ENCODE measurements at regions not wholly inside any gene's neighbourhood (a gene's known extent, or its start where the extent isn't known, plus 50 kb on each side); places are given as distances from the start of the nearest gene placed in this dataset.

DNA sequence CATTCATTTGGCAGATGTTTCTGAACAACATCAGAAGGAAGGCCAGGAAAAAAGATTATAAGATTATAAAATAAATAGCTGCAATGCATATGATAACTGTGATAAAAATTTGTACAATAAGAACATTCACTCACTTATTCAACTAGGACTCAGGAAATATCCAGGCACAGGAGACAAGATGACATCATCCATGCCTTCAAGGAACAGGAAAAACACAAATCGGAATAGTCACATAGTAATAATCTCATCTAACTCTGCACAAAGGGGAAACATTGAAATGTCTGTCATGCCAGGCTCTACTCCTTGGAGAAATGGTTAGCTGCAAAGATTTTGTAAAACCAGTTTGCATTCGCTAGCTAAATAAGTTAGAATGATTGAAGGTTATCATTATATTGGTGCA is 233.5 kb upstream of the AGTR1 start (continued):
- TF ChIP-seq ZNF331 (CRISPR knock-in tag; IDR thresholded peaks at IDR 0.05; ENCODE audit: low read depth), result no peak

DNA sequence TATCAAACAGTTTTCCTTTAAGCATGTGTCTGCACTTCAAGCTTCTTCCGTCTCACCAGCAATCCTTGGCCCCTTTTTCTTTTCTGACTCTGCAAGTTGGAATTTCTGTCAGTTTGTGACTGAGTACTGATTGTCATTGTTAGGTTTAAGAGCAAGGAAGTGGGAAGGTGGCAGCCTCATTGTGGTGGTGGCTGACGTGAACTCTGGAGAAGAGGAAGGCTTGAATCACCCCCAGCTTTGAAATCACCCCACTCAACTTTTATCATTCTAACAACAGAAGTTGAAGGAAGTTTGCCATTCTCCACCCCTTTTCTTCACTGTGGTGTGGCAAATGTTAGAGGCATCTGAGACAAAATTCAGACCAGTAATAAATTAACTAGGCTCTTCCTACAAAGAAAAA is 231.6 kb upstream of the AGTR1 start:
- no peak overlapping the region for H2AFZ ChIP-seq
- H3K27ac Mint-ChIP-seq, result peak overlapping the region; percentile 37

DNA sequence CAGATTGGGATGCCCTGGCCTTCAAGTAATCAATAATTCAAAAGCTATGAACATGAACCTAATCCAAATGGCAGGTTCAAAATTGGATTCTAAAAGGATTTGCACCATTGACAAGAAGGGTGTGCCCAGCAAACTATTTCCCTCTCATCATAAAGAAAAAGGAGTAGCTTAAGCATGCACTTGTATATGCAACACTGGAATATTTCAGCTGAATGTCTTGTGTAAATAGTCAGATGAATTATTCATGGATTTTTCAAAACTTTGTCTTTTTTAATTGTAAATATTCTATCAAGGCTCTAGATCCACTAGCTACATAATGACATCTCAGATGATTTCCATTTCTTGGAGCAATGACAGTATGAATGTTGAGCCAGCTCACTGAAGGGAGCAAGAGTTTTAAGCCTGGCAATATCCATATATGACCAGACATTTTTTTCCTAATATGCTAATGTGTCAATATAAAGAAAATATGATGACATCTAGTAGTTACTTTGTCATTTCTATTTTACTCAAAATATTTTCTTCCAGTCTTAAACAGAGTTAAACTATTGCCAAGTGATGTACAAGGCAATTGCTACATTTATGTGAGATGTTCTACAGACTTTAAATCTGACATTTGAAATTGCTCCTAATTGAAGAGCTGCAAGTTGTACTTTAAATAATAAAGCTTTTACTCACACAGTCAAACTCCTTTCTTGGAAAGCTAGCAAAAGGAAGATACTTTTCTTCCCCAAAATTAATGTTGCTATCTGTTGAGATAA is 230.5 kb upstream of the AGTR1 start:
- no peak overlapping the region for H2AFZ ChIP-seq
- no peaks in the 10 kb centered on the region for H3K27me3 Mint-ChIP-seq (ENCODE audit: insufficient read depth, low read depth, poor library complexity)
- no peaks in the 10 kb centered on the region for H3K36me3 Mint-ChIP-seq (ENCODE audit: low read depth)
- H3K79me2 ChIP-seq (replicated peaks; ENCODE audit: insufficient read depth), result no peaks in the 10 kb centered on the region
- no peak overlapping the region for H3K4me3 ChIP-seq
- H3K9me2 ChIP-seq (ENCODE audit: insufficient read depth), result peaks cover 9% of the 10 kb centered on the region; the same call in 1 of the 2 replicates
- H3K27ac Mint-ChIP-seq, result no peak overlapping the region
- H4K20me1 ChIP-seq (replicated peaks; ENCODE audit: insufficient read depth), result no peaks in the 10 kb centered on the region
- no peaks in the 10 kb centered on the region for H3F3A ChIP-seq (replicated peaks; ENCODE audit: low read depth)
- H3K27me3 ChIP-seq (ENCODE audit: insufficient read depth), result no peaks in the 10 kb centered on the region
- DNase-seq (ENCODE audit: low spot score), result no peak
- no peak overlapping the region for H3K4me2 ChIP-seq
- no peaks in the 10 kb centered on the region for H3K9me3 Mint-ChIP-seq
- no peak overlapping the region for H3K4me3 Mint-ChIP-seq
- H3K36me3 ChIP-seq (ENCODE audit: insufficient read depth), result no peaks in the 10 kb centered on the region
- H3K4me1 Mint-ChIP-seq, result peaks cover 10% of the 10 kb centered on the region; the same call in 2 of the 3 replicates
- H3K27ac ChIP-seq (ENCODE audit: low read depth), result no peak overlapping the region
- ATAC-seq, result no peak
- peaks cover 18% of the 10 kb centered on the region; the same call in 1 of the 2 replicates for H3K4me1 ChIP-seq (ENCODE audit: insufficient read depth)
- TF ChIP-seq STAT1 (IDR thresholded peaks at IDR 0.05; ENCODE audit: unreplicated experiment) (no peak), EZH2 (IDR thresholded peaks at IDR 0.05; ENCODE audit: low read depth, unreplicated experiment) (no peak), POLR2AphosphoS5 (IDR thresholded peaks at IDR 0.05; ENCODE audit: low read depth) (no peak), ZNF114 (CRISPR knock-in tag; IDR thresholded peaks at IDR 0.05) (no peak), EZH2phosphoT487 (IDR thresholded peaks at IDR 0.05; ENCODE audit: unreplicated experiment) (no peak), NANOG (IDR thresholded peaks at IDR 0.05; ENCODE audit: borderline replicate concordance) (no peak), JUNB (IDR thresholded peaks at IDR 0.05; ENCODE audit: unreplicated experiment) (no peak), CREB1 (CRISPR knock-in tag; IDR thresholded peaks at IDR 0.05; ENCODE audit: low read depth) (no peak)
- TF ChIP-seq, protein P1, sequence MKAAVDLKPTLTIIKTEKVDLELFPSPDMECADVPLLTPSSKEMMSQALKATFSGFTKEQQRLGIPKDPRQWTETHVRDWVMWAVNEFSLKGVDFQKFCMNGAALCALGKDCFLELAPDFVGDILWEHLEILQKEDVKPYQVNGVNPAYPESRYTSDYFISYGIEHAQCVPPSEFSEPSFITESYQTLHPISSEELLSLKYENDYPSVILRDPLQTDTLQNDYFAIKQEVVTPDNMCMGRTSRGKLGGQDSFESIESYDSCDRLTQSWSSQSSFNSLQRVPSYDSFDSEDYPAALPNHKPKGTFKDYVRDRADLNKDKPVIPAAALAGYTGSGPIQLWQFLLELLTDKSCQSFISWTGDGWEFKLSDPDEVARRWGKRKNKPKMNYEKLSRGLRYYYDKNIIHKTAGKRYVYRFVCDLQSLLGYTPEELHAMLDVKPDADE (IDR thresholded peaks at IDR 0.05), result no peak
- TF ChIP-seq, protein P2, sequence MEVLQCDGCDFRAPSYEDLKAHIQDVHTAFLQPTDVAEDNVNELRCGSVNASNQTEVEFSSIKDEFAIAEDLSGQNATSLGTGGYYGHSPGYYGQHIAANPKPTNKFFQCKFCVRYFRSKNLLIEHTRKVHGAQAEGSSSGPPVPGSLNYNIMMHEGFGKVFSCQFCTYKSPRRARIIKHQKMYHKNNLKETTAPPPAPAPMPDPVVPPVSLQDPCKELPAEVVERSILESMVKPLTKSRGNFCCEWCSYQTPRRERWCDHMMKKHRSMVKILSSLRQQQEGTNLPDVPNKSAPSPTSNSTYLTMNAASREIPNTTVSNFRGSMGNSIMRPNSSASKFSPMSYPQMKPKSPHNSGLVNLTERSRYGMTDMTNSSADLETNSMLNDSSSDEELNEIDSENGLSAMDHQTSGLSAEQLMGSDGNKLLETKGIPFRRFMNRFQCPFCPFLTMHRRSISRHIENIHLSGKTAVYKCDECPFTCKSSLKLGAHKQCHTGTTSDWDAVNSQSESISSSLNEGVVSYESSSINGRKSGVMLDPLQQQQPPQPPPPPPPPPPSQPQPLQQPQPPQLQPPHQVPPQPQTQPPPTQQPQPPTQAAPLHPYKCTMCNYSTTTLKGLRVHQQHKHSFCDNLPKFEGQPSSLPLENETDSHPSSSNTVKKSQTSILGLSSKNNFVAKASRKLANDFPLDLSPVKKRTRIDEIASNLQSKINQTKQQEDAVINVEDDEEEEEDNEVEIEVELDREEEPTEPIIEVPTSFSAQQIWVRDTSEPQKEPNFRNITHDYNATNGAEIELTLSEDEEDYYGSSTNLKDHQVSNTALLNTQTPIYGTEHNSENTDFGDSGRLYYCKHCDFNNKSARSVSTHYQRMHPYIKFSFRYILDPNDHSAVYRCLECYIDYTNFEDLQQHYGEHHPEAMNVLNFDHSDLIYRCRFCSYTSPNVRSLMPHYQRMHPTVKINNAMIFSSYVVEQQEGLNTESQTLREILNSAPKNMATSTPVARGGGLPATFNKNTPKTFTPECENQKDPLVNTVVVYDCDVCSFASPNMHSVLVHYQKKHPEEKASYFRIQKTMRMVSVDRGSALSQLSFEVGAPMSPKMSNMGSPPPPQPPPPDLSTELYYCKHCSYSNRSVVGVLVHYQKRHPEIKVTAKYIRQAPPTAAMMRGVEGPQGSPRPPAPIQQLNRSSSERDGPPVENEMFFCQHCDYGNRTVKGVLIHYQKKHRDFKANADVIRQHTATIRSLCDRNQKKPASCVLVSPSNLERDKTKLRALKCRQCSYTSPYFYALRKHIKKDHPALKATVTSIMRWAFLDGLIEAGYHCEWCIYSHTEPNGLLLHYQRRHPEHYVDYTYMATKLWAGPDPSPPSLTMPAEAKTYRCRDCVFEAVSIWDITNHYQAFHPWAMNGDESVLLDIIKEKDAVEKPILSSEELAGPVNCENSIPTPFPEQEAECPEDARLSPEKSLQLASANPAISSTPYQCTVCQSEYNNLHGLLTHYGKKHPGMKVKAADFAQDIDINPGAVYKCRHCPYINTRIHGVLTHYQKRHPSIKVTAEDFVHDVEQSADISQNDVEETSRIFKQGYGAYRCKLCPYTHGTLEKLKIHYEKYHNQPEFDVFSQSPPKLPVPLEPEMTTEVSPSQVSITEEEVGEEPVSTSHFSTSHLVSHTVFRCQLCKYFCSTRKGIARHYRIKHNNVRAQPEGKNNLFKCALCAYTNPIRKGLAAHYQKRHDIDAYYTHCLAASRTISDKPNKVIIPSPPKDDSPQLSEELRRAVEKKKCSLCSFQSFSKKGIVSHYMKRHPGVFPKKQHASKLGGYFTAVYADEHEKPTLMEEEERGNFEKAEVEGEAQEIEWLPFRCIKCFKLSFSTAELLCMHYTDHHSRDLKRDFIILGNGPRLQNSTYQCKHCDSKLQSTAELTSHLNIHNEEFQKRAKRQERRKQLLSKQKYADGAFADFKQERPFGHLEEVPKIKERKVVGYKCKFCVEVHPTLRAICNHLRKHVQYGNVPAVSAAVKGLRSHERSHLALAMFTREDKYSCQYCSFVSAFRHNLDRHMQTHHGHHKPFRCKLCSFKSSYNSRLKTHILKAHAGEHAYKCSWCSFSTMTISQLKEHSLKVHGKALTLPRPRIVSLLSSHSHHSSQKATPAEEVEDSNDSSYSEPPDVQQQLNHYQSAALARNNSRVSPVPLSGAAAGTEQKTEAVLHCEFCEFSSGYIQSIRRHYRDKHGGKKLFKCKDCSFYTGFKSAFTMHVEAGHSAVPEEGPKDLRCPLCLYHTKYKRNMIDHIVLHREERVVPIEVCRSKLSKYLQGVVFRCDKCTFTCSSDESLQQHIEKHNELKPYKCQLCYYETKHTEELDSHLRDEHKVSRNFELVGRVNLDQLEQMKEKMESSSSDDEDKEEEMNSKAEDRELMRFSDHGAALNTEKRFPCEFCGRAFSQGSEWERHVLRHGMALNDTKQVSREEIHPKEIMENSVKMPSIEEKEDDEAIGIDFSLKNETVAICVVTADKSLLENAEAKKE (CRISPR knock-in tag; IDR thresholded peaks at IDR 0.05), result no peak

More for the DNA sequence above, 231.6 kb upstream of the AGTR1 start:
- Mint-ChIP-seq H3K9me3 (no peaks in the 10 kb centered on the region), H3K4me3 (no peak overlapping the region), H3K4me1 (peaks cover 10% of the 10 kb centered on the region; the same call in 2 of the 3 replicates), H3K27me3 (ENCODE audit: insufficient read depth, low read depth, poor library complexity) (no peaks in the 10 kb centered on the region), H3K36me3 (ENCODE audit: low read depth) (no peaks in the 10 kb centered on the region)
- no peak overlapping the region for H3K27ac ChIP-seq (ENCODE audit: low read depth)
- H3K4me1 ChIP-seq (ENCODE audit: insufficient read depth), result peaks cover 18% of the 10 kb centered on the region; the same call in 1 of the 2 replicates
- H3K4me2 ChIP-seq, result no peak overlapping the region
- H3F3A ChIP-seq (replicated peaks; ENCODE audit: low read depth), result no peaks in the 10 kb centered on the region
- no peaks in the 10 kb centered on the region for H3K27me3 ChIP-seq (ENCODE audit: insufficient read depth)
- DNase-seq (ENCODE audit: low spot score) (peak; percentile 21), ATAC-seq (peak; percentile 44; the same call in 1 of the 3 replicates)
- H3K36me3 ChIP-seq (ENCODE audit: insufficient read depth), result no peaks in the 10 kb centered on the region
- no peak for TF ChIP-seq STAT1 (IDR thresholded peaks at IDR 0.05; ENCODE audit: unreplicated experiment)
- TF ChIP-seq EZH2 (IDR thresholded peaks at IDR 0.05; ENCODE audit: low read depth, unreplicated experiment), result no peak
- H3K4me3 ChIP-seq, result no peak overlapping the region
- H3K79me2 ChIP-seq (replicated peaks; ENCODE audit: insufficient read depth), result no peaks in the 10 kb centered on the region
- H4K20me1 ChIP-seq (replicated peaks; ENCODE audit: insufficient read depth), result no peaks in the 10 kb centered on the region
- H3K9me2 ChIP-seq (ENCODE audit: insufficient read depth), result 0 out of 2 replicates have a peak, but pooled peaks cover 3% of the 10 kb centered on the region

Data from GM23338 (cell line).